IMR-90 (cell line): ENCODE measurements at regions not wholly inside any gene's neighbourhood (a gene's known extent, or its start where the extent isn't known, plus 50 kb on each side); places are given as distances from the start of the nearest gene placed in this dataset.

ENCODE experiments used
- ATAC-seq: fragments of 200-7000 bp; cut with Tn5 transposase; 2 replicates; pipeline ENCODE4 v1.9.1; 2020; ENCODE audit warnings: low read depth, mild to moderate bottlenecking, moderate library complexity
- BruUV-seq: library from RNA; stranded (reverse); fragments of 400-500 nt; replicated peaks from 2 replicates; lab custom pipeline; 2021; lab: Mats Ljungman, UMichigan
- CTCF ChIA-PET: fragments of 300-600 bp; formaldehyde crosslinking; extraction: SDS; loops from one replicate; lab custom pipeline; 2021; ENCODE audit warnings: antibody characterized with exemption; lab: Yijun Ruan, JAX
- POLR2A ChIA-PET: fragments of 300-600 bp; sonication (Branson Sonifier 250); formaldehyde crosslinking; loops from one replicate; lab custom pipeline; 2022; ENCODE audit warnings: antibody characterized with exemption; ENCODE audit not compliant: unreplicated experiment; lab: Charles Lee
- DNase-seq: peaks from one replicate; pipeline ENCODE4 v3.0.0; 2013
- H2AFZ ChIP-seq: replicated peaks from 2 replicates; pipeline ENCODE3; 2013; ENCODE audit warnings: low read length, mild to moderate bottlenecking; ENCODE audit not compliant: poor library complexity
- H2AK5ac ChIP-seq: 2 replicates; pipeline ENCODE4 v1.6.1; 2013; ENCODE audit warnings: low read depth, low read length, inconsistent platforms
- H2AK9ac ChIP-seq: replicated peaks from 2 replicates; pipeline ENCODE3; 2013; ENCODE audit warnings: mild to moderate bottlenecking, low read depth, low read length, moderate library complexity; ENCODE audit not compliant: poor library complexity
- H2BK120ac ChIP-seq: 2 replicates; pipeline ENCODE4 v1.6.1; 2013; ENCODE audit warnings: low read depth, low read length, inconsistent platforms
- H2BK15ac ChIP-seq: 3 replicates; pipeline ENCODE4 v1.6.1; 2013; ENCODE audit warnings: low read depth, low read length, inconsistent platforms
- H2BK20ac ChIP-seq: 2 replicates; pipeline ENCODE4 v1.6.1; 2013; ENCODE audit warnings: low read depth, mild to moderate bottlenecking, inconsistent platforms, low read length, moderate library complexity
- H2BK5ac ChIP-seq: 2 replicates; pipeline ENCODE4 v1.6.1; 2013; ENCODE audit warnings: mild to moderate bottlenecking, low read depth, low read length, inconsistent platforms; ENCODE audit not compliant: poor library complexity, severe bottlenecking
- H3K14ac ChIP-seq: replicated peaks from 2 replicates; pipeline ENCODE4 v1.6.1; 2013; ENCODE audit warnings: low read depth, low read length, inconsistent platforms
- H3K18ac ChIP-seq: 2 replicates; pipeline ENCODE4 v1.6.1; 2013; ENCODE audit warnings: low read depth, low read length, control low read depth
- H3K23ac ChIP-seq: 2 replicates; pipeline ENCODE4 v1.6.1; 2013; ENCODE audit warnings: low read depth, low read length, inconsistent platforms
- H3K27ac ChIP-seq: 2 replicates; pipeline ENCODE4 v1.5.1; 2013; ENCODE audit warnings: mild to moderate bottlenecking, control low read depth, low read length; ENCODE audit not compliant: insufficient read depth
- H3K27me3 ChIP-seq: 2 replicates; pipeline ENCODE4 v1.6.1; 2013; ENCODE audit warnings: low read length; ENCODE audit not compliant: control insufficient read depth, insufficient read depth
- H3K36me3 ChIP-seq: 2 replicates; pipeline ENCODE4 v1.6.1; 2013; ENCODE audit warnings: low read length, mixed read lengths; ENCODE audit not compliant: control insufficient read depth, insufficient read depth
- H3K4ac ChIP-seq: 2 replicates; pipeline ENCODE4 v1.6.1; 2013; ENCODE audit warnings: low read depth, low read length, inconsistent platforms
- H3K4me1 ChIP-seq: 2 replicates; pipeline ENCODE4 v1.6.1; 2013; ENCODE audit warnings: low read length, mixed read lengths; ENCODE audit not compliant: control insufficient read depth, insufficient read depth
- H3K4me2 ChIP-seq: 2 replicates; pipeline ENCODE4 v1.6.1; 2013; ENCODE audit warnings: low read depth, mild to moderate bottlenecking, control low read depth, low read length, moderate library complexity
- H3K4me3 ChIP-seq: 2 replicates; pipeline ENCODE4 v1.5.1; 2013; ENCODE audit warnings: low read depth, mild to moderate bottlenecking, control low read depth, low read length, moderate library complexity; ENCODE audit not compliant: insufficient read depth
- H3K56ac ChIP-seq: 2 replicates; pipeline ENCODE4 v1.6.1; 2013; ENCODE audit warnings: low read length, inconsistent platforms; ENCODE audit not compliant: insufficient read depth; ENCODE audit errors: extremely low read depth
- H3K79me1 ChIP-seq, 2 experiments: 2 replicates each; pipeline ENCODE4 v1.6.1; 2013; ENCODE audit warnings: low read length in 2 of 2, inconsistent platforms in 1 of 2, low read depth in 1 of 2
- H3K9ac ChIP-seq: 2 replicates; pipeline ENCODE4 v1.6.1; 2013; ENCODE audit warnings: low read depth, low read length, control low read depth
- H3K9me1 ChIP-seq: 2 replicates; pipeline ENCODE4 v1.6.1; 2013; ENCODE audit warnings: low read length, inconsistent platforms; ENCODE audit not compliant: insufficient read depth
- H3K9me3 ChIP-seq: 2 replicates; pipeline ENCODE4 v1.6.1; 2013; ENCODE audit warnings: low read length; ENCODE audit not compliant: control insufficient read depth, insufficient read depth
- H4K20me1 ChIP-seq: 2 replicates; pipeline ENCODE4 v1.6.1; 2013; ENCODE audit warnings: low read length, inconsistent platforms; ENCODE audit not compliant: insufficient read depth
- H4K5ac ChIP-seq: 2 replicates; pipeline ENCODE4 v1.6.1; 2013; ENCODE audit warnings: mild to moderate bottlenecking, low read depth, low read length, control low read depth
- H4K8ac ChIP-seq, 2 experiments: 2 replicates each; pipeline ENCODE4 v1.6.1; 2013; ENCODE audit warnings: low read depth in 2 of 2, low read length in 2 of 2, control low read depth in 1 of 2, inconsistent platforms in 1 of 2
- H4K91ac ChIP-seq: 2 replicates; pipeline ENCODE4 v1.6.1; 2013; ENCODE audit warnings: low read depth, low read length, inconsistent platforms; ENCODE audit not compliant: insufficient read depth
- CEBPB ChIP-seq: IDR thresholded peaks from 2 replicates; pipeline ENCODE4 v1.6.1; 2012; ENCODE audit warnings: low read depth, low read length, improper control_type of control experiment
- USF2 ChIP-seq: fragments of 150-350 bp; IDR thresholded peaks from 2 replicates; pipeline ENCODE4 v1.6.1; 2017; ENCODE audit warnings: mild to moderate bottlenecking, antibody characterized with exemption, low read length, low read depth
- WGBS, 2 experiments: methylation state at CpG; one replicate each; pipeline versions ENCODE4 v1.1.5 to v1.1.7; 2013; ENCODE audit warnings: missing lambda C conversion rate in 2 of 2; ENCODE audit not compliant: insufficient read length in 1 of 2; ENCODE audit errors: extremely low coverage in 2 of 2; 5-methylcytosine and 5-hydroxymethylcytosine counted together
- dilution Hi-C: fragments of 300-500 bp; cut with HindIII; formaldehyde crosslinking; loops from one replicate; pipeline ENCODE4 v1.14.3; 2018; ENCODE audit warnings: low sequenced_read_pairs; ENCODE audit not compliant: unreplicated experiment
- in situ Hi-C: fragments of 300-500 bp; cut with MboI; formaldehyde crosslinking; loops from 3 replicates; pipeline ENCODE4 v1.14.3; 2019; ENCODE audit warnings: low sequenced_read_pairs, inconsistent platforms, mixed read lengths
- intact Hi-C: fragments of 100-400 bp; cut with micrococcal nuclease; formaldehyde crosslinking; loops from 2 replicates; pipeline ENCODE4 v1.10.0; 2022

DNA sequence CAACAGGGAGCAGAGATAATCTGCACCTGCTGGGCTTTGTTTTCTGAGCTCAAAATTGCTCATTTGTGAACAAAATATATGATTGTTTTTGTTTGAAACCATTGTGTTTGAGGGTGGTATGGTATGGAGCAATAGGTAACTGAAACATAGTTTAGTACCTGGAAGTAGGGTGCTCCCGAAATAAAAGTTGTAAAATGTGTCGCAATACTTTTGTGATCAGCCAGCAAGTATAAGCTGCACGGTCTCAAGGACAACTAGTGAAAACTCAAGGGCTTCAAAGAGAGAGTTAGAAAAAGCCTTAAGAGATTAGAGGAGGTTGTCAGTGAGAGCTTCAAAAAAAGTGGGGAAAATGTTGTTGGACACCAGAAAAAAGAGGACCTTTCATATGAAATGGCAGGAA is 579.8 kb upstream of the POU3F2 start:
- intact Hi-C loops: no loop called here
- ChIA-PET POLR2A (no interaction called here), CTCF (no interaction called here)
- no TSS peak for BruUV-seq
- H3K4me2 ChIP-seq: no peak overlapping the region
- H4K8ac ChIP-seq: no peak overlapping the region
- H2BK120ac ChIP-seq: no peak overlapping the region
- no peaks in the 10 kb centered on the region for H3K4me1 ChIP-seq
- ATAC-seq (no peak), DNase-seq (no peak)
- TF ChIP-seq USF2: no peak
- TF ChIP-seq CEBPB: peak; percentile 79
- no peak overlapping the region for H2BK5ac ChIP-seq
- H2AK9ac ChIP-seq: no peak overlapping the region
- no peak overlapping the region for H2AK5ac ChIP-seq
- no peak overlapping the region for H3K56ac ChIP-seq
- H3K4me3 ChIP-seq: no peak overlapping the region
- H4K91ac ChIP-seq: no peak overlapping the region
- H2AFZ ChIP-seq: no peak overlapping the region
- H3K14ac ChIP-seq: no peak overlapping the region
- H3K36me3 ChIP-seq: no peaks in the 10 kb centered on the region
- peaks cover 5% of the 10 kb centered on the region for H3K9me3 ChIP-seq
- no peak overlapping the region for H3K18ac ChIP-seq
- no peaks in the 10 kb centered on the region for H3K79me1 ChIP-seq
- H3K4ac ChIP-seq: no peak overlapping the region
- H4K5ac ChIP-seq: no peak overlapping the region
- no peak overlapping the region for H3K23ac ChIP-seq
- H3K9me1 ChIP-seq: no peaks in the 10 kb centered on the region
- no peak overlapping the region for H2BK20ac ChIP-seq
- H4K20me1 ChIP-seq: no peaks in the 10 kb centered on the region
- dilution Hi-C loops: no loop called here
- in situ Hi-C loops: no loop called here
- H3K27me3 ChIP-seq: no peaks in the 10 kb centered on the region
- 50% methylated on average over 1 of the region's 3 CpGs; no CpG with 5 or more reads in 1 of the 2 experiments for WGBS, 2 experiments
- no peak overlapping the region for H3K9ac ChIP-seq
- H2BK15ac ChIP-seq: no peak overlapping the region
- no peak overlapping the region for H3K27ac ChIP-seq
